ENCODE measurements at regions not wholly inside any gene's neighbourhood (a gene's known extent, or its start where the extent isn't known, plus 50 kb on each side); places are given as distances from the start of the nearest gene placed in this dataset.
"Not testable (repeated sequence)": the region's sequence is repeated elsewhere in the genome, so short reads cannot be mapped to it uniquely, and the experiment has no call there.

GRCh38 chr9:104286187-104286586 is 192.1 kb downstream of the SMC2 start:
- DNase-seq (no peak), ATAC-seq (ENCODE audit: low read depth) (no peak)
- no peaks in the 10 kb centered on the region for H3K36me3 Mint-ChIP-seq
- no peak overlapping the region for H3K4me3 Mint-ChIP-seq
- H3K9me3 Mint-ChIP-seq, result no peaks in the 10 kb centered on the region
- POLR2A ChIA-PET, result no interaction called here
- H3K27ac Mint-ChIP-seq, result no peak overlapping the region
- no peaks in the 10 kb centered on the region for H3K4me1 Mint-ChIP-seq
- H3K27me3 Mint-ChIP-seq, result no peaks in the 10 kb centered on the region

GRCh38 chr9:104286799-104287198 is 192.7 kb downstream of the SMC2 start:
- H3K27me3 Mint-ChIP-seq, result no peaks in the 10 kb centered on the region
- H3K27ac Mint-ChIP-seq, result no peak overlapping the region
- H3K9me3 Mint-ChIP-seq, result no peaks in the 10 kb centered on the region
- H3K36me3 Mint-ChIP-seq, result no peaks in the 10 kb centered on the region
- H3K4me3 Mint-ChIP-seq, result no peak overlapping the region
- POLR2A ChIA-PET, result no interaction called here
- no peaks in the 10 kb centered on the region for H3K4me1 Mint-ChIP-seq
- ATAC-seq (ENCODE audit: low read depth) (no peak), DNase-seq (no peak)

- Mint-ChIP-seq H3K4me1 (no peaks in the 10 kb centered on the region), H3K9me3 (no peaks in the 10 kb centered on the region), H3K27me3 (no peaks in the 10 kb centered on the region), H3K4me3 (no peak overlapping the region), H3K27ac (no peak overlapping the region), H3K36me3 (no peaks in the 10 kb centered on the region)
- POLR2A ChIA-PET, result no interaction called here
- ATAC-seq (ENCODE audit: low read depth) (no peak), DNase-seq (no peak)
Observed at GRCh38 chr9:104287253-104287878, 193.3 kb downstream of the SMC2 start.

- DNase-seq, result no peak
- Mint-ChIP-seq H3K9me3 (no peaks in the 10 kb centered on the region), H3K27me3 (no peaks in the 10 kb centered on the region), H3K27ac (no peak overlapping the region), H3K4me1 (no peaks in the 10 kb centered on the region), H3K4me3 (no peak overlapping the region), H3K36me3 (no peaks in the 10 kb centered on the region)
- POLR2A ChIA-PET, result no interaction called here
- ATAC-seq (ENCODE audit: low read depth), result no peak
Observed at GRCh38 chr9:104293877-104294276, 199.8 kb downstream of the SMC2 start.

- ATAC-seq (ENCODE audit: low read depth) (no peak), DNase-seq (no peak)
- H3K9me3 Mint-ChIP-seq, result peaks cover 3% of the 10 kb centered on the region
- H3K4me3 Mint-ChIP-seq, result no peak overlapping the region
- no peaks in the 10 kb centered on the region for H3K27me3 Mint-ChIP-seq
- no peaks in the 10 kb centered on the region for H3K36me3 Mint-ChIP-seq
- H3K4me1 Mint-ChIP-seq, result no peaks in the 10 kb centered on the region
- POLR2A ChIA-PET, result no interaction called here
- H3K27ac Mint-ChIP-seq, result no peak overlapping the region
Observed at GRCh38 chr9:104300124-104300523, 203.9 kb upstream of the OR13F1 start.

GRCh38 chr9:104301755-104302154 is 202.3 kb upstream of the OR13F1 start:
- Mint-ChIP-seq H3K27ac (no peak overlapping the region), H3K4me1 (no peaks in the 10 kb centered on the region), H3K36me3 (no peaks in the 10 kb centered on the region), H3K27me3 (no peaks in the 10 kb centered on the region), H3K4me3 (no peak overlapping the region), H3K9me3 (peaks cover 3% of the 10 kb centered on the region)
- POLR2A ChIA-PET, result no interaction called here
- DNase-seq (no peak), ATAC-seq (ENCODE audit: low read depth) (no peak)

- no peak overlapping the region for H3K27ac Mint-ChIP-seq
- POLR2A ChIA-PET, result no interaction called here
- no peak overlapping the region for H3K4me3 Mint-ChIP-seq
- H3K27me3 Mint-ChIP-seq, result no peaks in the 10 kb centered on the region
- H3K9me3 Mint-ChIP-seq, result peaks cover 3% of the 10 kb centered on the region
- no peaks in the 10 kb centered on the region for H3K36me3 Mint-ChIP-seq
- DNase-seq (no peak), ATAC-seq (ENCODE audit: low read depth) (no peak)
- no peaks in the 10 kb centered on the region for H3K4me1 Mint-ChIP-seq
Observed at GRCh38 chr9:104302775-104303174, 201.3 kb upstream of the OR13F1 start.

- H3K36me3 Mint-ChIP-seq, result no peaks in the 10 kb centered on the region
- H3K4me3 Mint-ChIP-seq, result no peak overlapping the region
- peaks cover 4% of the 10 kb centered on the region for H3K9me3 Mint-ChIP-seq
- DNase-seq (no peak), ATAC-seq (ENCODE audit: low read depth) (no peak)
- no peak overlapping the region for H3K27ac Mint-ChIP-seq
- H3K27me3 Mint-ChIP-seq, result no peaks in the 10 kb centered on the region
- POLR2A ChIA-PET, result no interaction called here
- H3K4me1 Mint-ChIP-seq, result no peaks in the 10 kb centered on the region
Observed at GRCh38 chr9:104304925-104305324, 199.1 kb upstream of the OR13F1 start.

GRCh38 chr9:104313396-104314110 is 190.5 kb upstream of the OR13F1 start:
- no peak overlapping the region for H3K4me3 Mint-ChIP-seq
- H3K4me1 Mint-ChIP-seq, result no peaks in the 10 kb centered on the region
- no peak for ATAC-seq (ENCODE audit: low read depth)
- no peaks in the 10 kb centered on the region for H3K27me3 Mint-ChIP-seq
- DNase-seq, result no peak
- H3K9me3 Mint-ChIP-seq, result peaks cover under 1% of the 10 kb centered on the region
- H3K27ac Mint-ChIP-seq, result no peak overlapping the region
- POLR2A ChIA-PET, result no interaction called here
- no peaks in the 10 kb centered on the region for H3K36me3 Mint-ChIP-seq

GRCh38 chr9:104316201-104317009 is 187.7 kb upstream of the OR13F1 start:
- POLR2A ChIA-PET; ATAC-seq (ENCODE audit: low read depth); H3K36me3 Mint-ChIP-seq; H3K4me1 Mint-ChIP-seq; H3K4me3 Mint-ChIP-seq; DNase-seq; H3K27me3 Mint-ChIP-seq; H3K9me3 Mint-ChIP-seq; H3K27ac Mint-ChIP-seq: not testable (repeated sequence)

- Mint-ChIP-seq H3K27ac (no peak overlapping the region), H3K9me3 (no peaks in the 10 kb centered on the region), H3K27me3 (no peaks in the 10 kb centered on the region), H3K4me1 (no peaks in the 10 kb centered on the region), H3K4me3 (no peak overlapping the region), H3K36me3 (no peaks in the 10 kb centered on the region)
- DNase-seq (no peak), ATAC-seq (ENCODE audit: low read depth) (no peak)
- POLR2A ChIA-PET, result no interaction called here
Observed at GRCh38 chr9:104319198-104319597, 184.9 kb upstream of the OR13F1 start.

GRCh38 chr9:104319685-104320084 is 184.4 kb upstream of the OR13F1 start:
- H3K27ac Mint-ChIP-seq, result no peak overlapping the region
- H3K36me3 Mint-ChIP-seq, result no peaks in the 10 kb centered on the region
- H3K4me3 Mint-ChIP-seq, result no peak overlapping the region
- ATAC-seq (ENCODE audit: low read depth) (no peak), DNase-seq (no peak)
- H3K4me1 Mint-ChIP-seq, result no peaks in the 10 kb centered on the region
- POLR2A ChIA-PET, result no interaction called here
- no peaks in the 10 kb centered on the region for H3K27me3 Mint-ChIP-seq
- H3K9me3 Mint-ChIP-seq, result no peaks in the 10 kb centered on the region

GRCh38 chr9:104322596-104322995 is 181.5 kb upstream of the OR13F1 start:
- Mint-ChIP-seq H3K4me1 (no peaks in the 10 kb centered on the region), H3K27ac (no peak overlapping the region), H3K36me3 (no peaks in the 10 kb centered on the region), H3K9me3 (no peaks in the 10 kb centered on the region), H3K4me3 (no peak overlapping the region), H3K27me3 (no peaks in the 10 kb centered on the region)
- DNase-seq (no peak), ATAC-seq (ENCODE audit: low read depth) (no peak)
- POLR2A ChIA-PET, result no interaction called here
